SK-N-SH (cell line): ENCODE measurements at regions not wholly inside any gene's neighbourhood (a gene's known extent, or its start where the extent isn't known, plus 50 kb on each side); places are given as distances from the start of the nearest gene placed in this dataset.

Experiments
- CTCF ChIA-PET: fragments of 300-600, 350-600 bp; formaldehyde crosslinking; extraction: SDS; loops from one replicate; lab custom pipeline; 2021; lab: Yijun Ruan, JAX
- POLR2A ChIA-PET: fragments of 350-600 bp; sonication (Branson Sonifier 250); formaldehyde crosslinking; extraction: SDS; loops from one replicate; lab custom pipeline; 2020; ENCODE audit warnings: antibody characterized with exemption, inconsistent platforms; lab: Yijun Ruan, JAX
- DNase-seq: peaks from one replicate; pipeline ENCODE4 v3.0.0; 2012
- H2AFZ ChIP-seq: fragments of 200-600 bp; sonication (generic); 2 replicates; pipeline ENCODE4 v1.8.1; 2016; ENCODE audit warnings: antibody characterized with exemption, mild to moderate bottlenecking, low read depth
- H3F3A ChIP-seq: fragments of 200-600 bp; sonication (generic); replicated peaks from 2 replicates; pipeline ENCODE3; 2016; ENCODE audit warnings: antibody characterized with exemption, mild to moderate bottlenecking; ENCODE audit not compliant: insufficient read depth
- H3K27ac ChIP-seq, 2 experiments: fragments of 200-500 bp in 1 of 2; fragments of 200-600 bp in 1 of 2; sonication (Bioruptor generic) in 1 of 2; sonication (generic), shearing (Covaris generic) in 1 of 2; 2 replicates each; pipeline versions ENCODE4 v1.5.1 to v1.6.1; 2014 to 2016; ENCODE audit warnings: low read depth in 2 of 2, inconsistent platforms in 1 of 2, low read length in 1 of 2, mild to moderate bottlenecking in 1 of 2, mixed read lengths in 1 of 2
- H3K27me3 ChIP-seq: fragments of 200-600 bp; sonication (generic), shearing (Covaris generic); 2 replicates; pipeline ENCODE4 v1.6.1; 2016; ENCODE audit warnings: mixed run types; ENCODE audit not compliant: insufficient read depth
- H3K36me3 ChIP-seq, 2 experiments: fragments of 200-500 bp in 1 of 2; fragments of 200-600 bp in 1 of 2; sonication (Bioruptor generic) in 1 of 2; sonication (generic) in 1 of 2; replicated peaks in 1 of 2; 2 replicates each; pipeline versions ENCODE3 to v1.5.1; 2014 to 2016; ENCODE audit warnings: low read length in 1 of 2, mild to moderate bottlenecking in 1 of 2; ENCODE audit not compliant: insufficient read depth in 2 of 2, control insufficient read depth in 1 of 2
- H3K4me1 ChIP-seq, 2 experiments: fragments of 200-500 bp in 1 of 2; fragments of 200-600 bp in 1 of 2; sonication (Bioruptor generic) in 1 of 2; sonication (generic), shearing (Covaris generic) in 1 of 2; 2 replicates each; pipeline versions ENCODE4 v1.5.1 to v1.6.1; 2014 to 2016; ENCODE audit warnings: low read depth in 1 of 2, low read length in 1 of 2, mixed run types in 1 of 2; ENCODE audit not compliant: insufficient read depth in 2 of 2, control insufficient read depth in 1 of 2
- H3K4me2 ChIP-seq: fragments of 200-600 bp; sonication (generic), shearing (Covaris generic); 2 replicates; pipeline ENCODE4 v1.6.1; 2017; ENCODE audit warnings: mixed run types
- H3K4me3 ChIP-seq, 2 experiments: fragments of 200-500 bp in 1 of 2; fragments of 200-600 bp in 1 of 2; sonication (Bioruptor generic) in 1 of 2; sonication (generic), shearing (Covaris generic) in 1 of 2; 2 replicates each; pipeline versions ENCODE4 v1.5.1 to v1.8.1; 2014 to 2016; ENCODE audit warnings: low read depth in 2 of 2, inconsistent platforms in 1 of 2, low read length in 1 of 2, mild to moderate bottlenecking in 1 of 2, mixed read lengths in 1 of 2, moderate library complexity in 1 of 2
- H3K79me2 ChIP-seq: fragments of 200-600 bp; sonication (generic); 2 replicates; pipeline ENCODE4 v1.8.1; 2017; ENCODE audit warnings: mild to moderate bottlenecking; ENCODE audit not compliant: insufficient read depth
- H3K9ac ChIP-seq: fragments of 200-600 bp; sonication (generic); 2 replicates; pipeline ENCODE4 v1.6.1; 2017; ENCODE audit warnings: mixed run types
- H3K9me2 ChIP-seq: fragments of 200-600 bp; sonication (generic); 2 replicates; pipeline ENCODE4 v1.6.1; 2017; ENCODE audit warnings: mixed run types
- H3K9me3 ChIP-seq: fragments of 200-600 bp; sonication (generic); 2 replicates; pipeline ENCODE4 v1.6.1; 2017; ENCODE audit warnings: mixed run types, mild to moderate bottlenecking, moderate library complexity
- H4K20me1 ChIP-seq: fragments of 200-600 bp; sonication (generic); 2 replicates; pipeline ENCODE4 v1.6.1; 2017; ENCODE audit warnings: mild to moderate bottlenecking, mixed run types; ENCODE audit not compliant: insufficient read depth
- ELF1 ChIP-seq: IDR thresholded peaks from 2 replicates; pipeline ENCODE4 v1.4.0; 2012
- GABPA ChIP-seq: IDR thresholded peaks from 2 replicates; pipeline ENCODE4 v1.4.0; 2012; ENCODE audit warnings: low read depth, mild to moderate bottlenecking
- JUND ChIP-seq: IDR thresholded peaks from 2 replicates; pipeline ENCODE4 v1.4.0; 2012
- MXI1 ChIP-seq: IDR thresholded peaks from 2 replicates; pipeline ENCODE4 v1.6.1; 2012; ENCODE audit warnings: mild to moderate bottlenecking, low read depth, low read length, improper control_type of control experiment
- NFIC ChIP-seq: IDR thresholded peaks from 2 replicates; pipeline ENCODE4 v1.4.0; 2012; ENCODE audit warnings: borderline replicate concordance
- NRF1 ChIP-seq: IDR thresholded peaks from 2 replicates; pipeline ENCODE4 v1.6.1; 2012; ENCODE audit warnings: low read depth, mild to moderate bottlenecking, low read length
- POLR2AphosphoS5 ChIP-seq: IDR thresholded peaks from 2 replicates; pipeline ENCODE4 v1.6.1; 2012; ENCODE audit warnings: low read depth, low read length
- RAD21 ChIP-seq: IDR thresholded peaks from 2 replicates; pipeline ENCODE4 v1.6.1; 2012; ENCODE audit warnings: mild to moderate bottlenecking, low read length
- RFX5 ChIP-seq: IDR thresholded peaks from 2 replicates; pipeline ENCODE4 v1.6.1; 2012; ENCODE audit warnings: mild to moderate bottlenecking, improper control_type of control experiment, low read length
- SMC3 ChIP-seq: IDR thresholded peaks from 2 replicates; pipeline ENCODE4 v1.6.1; 2012; ENCODE audit warnings: low read depth, low read length, improper control_type of control experiment
- TAF1 ChIP-seq: IDR thresholded peaks from 2 replicates; pipeline ENCODE4 v1.6.1; 2012; ENCODE audit warnings: low read depth, mild to moderate bottlenecking, low read length, moderate library complexity, borderline replicate concordance
- TEAD4 ChIP-seq: IDR thresholded peaks from 2 replicates; pipeline ENCODE4 v1.4.0; 2012; ENCODE audit warnings: mild to moderate bottlenecking, borderline replicate concordance; ENCODE audit not compliant: insufficient read depth
- WGBS: methylation state at CpG from one replicate; pipeline ENCODE4 v1.1.6; 2017; ENCODE audit warnings: low lambda C conversion rate; 5-methylcytosine and 5-hydroxymethylcytosine counted together
- TF ChIP-seq, protein P1 (sequence below): fragments of 200-600 bp; sonication (generic); IDR thresholded peaks from 2 replicates; pipeline ENCODE4 v1.6.1; 2017; ENCODE audit warnings: antibody characterized with exemption, mild to moderate bottlenecking, moderate library complexity
- TF ChIP-seq, protein P2 (sequence below): IDR thresholded peaks from 2 replicates; pipeline ENCODE4 v1.6.1; 2012; ENCODE audit warnings: mild to moderate bottlenecking, low read depth, low read length, moderate library complexity
- TF ChIP-seq, protein P3 (sequence below): IDR thresholded peaks from 2 replicates; pipeline ENCODE4 v1.4.0; 2012; ENCODE audit warnings: low read depth, borderline replicate concordance

DNA sequence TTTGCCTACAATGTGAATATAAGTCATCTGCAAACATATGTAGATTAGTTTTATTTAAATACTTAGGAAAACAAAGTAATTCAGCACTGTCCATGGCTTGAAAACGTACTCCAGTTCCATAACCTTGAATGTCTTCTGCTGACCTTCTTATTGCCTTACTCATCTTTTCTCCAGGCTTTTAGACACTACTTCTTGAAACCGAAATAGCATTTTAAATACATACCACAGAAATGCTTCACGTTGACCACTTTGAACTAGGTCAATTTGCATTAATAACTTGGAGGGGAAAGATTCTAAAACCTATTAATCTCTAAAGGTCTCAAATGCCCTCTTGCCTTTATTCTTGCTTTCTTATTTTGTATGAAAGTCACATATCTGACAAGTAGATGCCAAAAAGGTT is 995.4 kb upstream of the ACO1 start:
- no peaks in the 10 kb centered on the region for H3K36me3 ChIP-seq
- no peaks in the 10 kb centered on the region for H3F3A ChIP-seq
- WGBS = 43% methylated on average over 3 of the region's 3 CpGs
- H3K4me2 ChIP-seq = no peak overlapping the region
- H3K79me2 ChIP-seq = no peaks in the 10 kb centered on the region
- no peaks in the 10 kb centered on the region for H3K27me3 ChIP-seq
- H3K9me2 ChIP-seq = no peaks in the 10 kb centered on the region
- no peak overlapping the region for H2AFZ ChIP-seq
- TF ChIP-seq JUND (no peak), RAD21 (no peak), POLR2AphosphoS5 (no peak), RFX5 (no peak), TAF1 (no peak), MXI1 (no peak), GABPA (no peak), ELF1 (no peak), NFIC (no peak), SMC3 (no peak), TEAD4 (no peak), NRF1 (no peak)
- TF ChIP-seq, protein P1, sequence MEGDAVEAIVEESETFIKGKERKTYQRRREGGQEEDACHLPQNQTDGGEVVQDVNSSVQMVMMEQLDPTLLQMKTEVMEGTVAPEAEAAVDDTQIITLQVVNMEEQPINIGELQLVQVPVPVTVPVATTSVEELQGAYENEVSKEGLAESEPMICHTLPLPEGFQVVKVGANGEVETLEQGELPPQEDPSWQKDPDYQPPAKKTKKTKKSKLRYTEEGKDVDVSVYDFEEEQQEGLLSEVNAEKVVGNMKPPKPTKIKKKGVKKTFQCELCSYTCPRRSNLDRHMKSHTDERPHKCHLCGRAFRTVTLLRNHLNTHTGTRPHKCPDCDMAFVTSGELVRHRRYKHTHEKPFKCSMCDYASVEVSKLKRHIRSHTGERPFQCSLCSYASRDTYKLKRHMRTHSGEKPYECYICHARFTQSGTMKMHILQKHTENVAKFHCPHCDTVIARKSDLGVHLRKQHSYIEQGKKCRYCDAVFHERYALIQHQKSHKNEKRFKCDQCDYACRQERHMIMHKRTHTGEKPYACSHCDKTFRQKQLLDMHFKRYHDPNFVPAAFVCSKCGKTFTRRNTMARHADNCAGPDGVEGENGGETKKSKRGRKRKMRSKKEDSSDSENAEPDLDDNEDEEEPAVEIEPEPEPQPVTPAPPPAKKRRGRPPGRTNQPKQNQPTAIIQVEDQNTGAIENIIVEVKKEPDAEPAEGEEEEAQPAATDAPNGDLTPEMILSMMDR = no peak
- TF ChIP-seq, protein P2, sequence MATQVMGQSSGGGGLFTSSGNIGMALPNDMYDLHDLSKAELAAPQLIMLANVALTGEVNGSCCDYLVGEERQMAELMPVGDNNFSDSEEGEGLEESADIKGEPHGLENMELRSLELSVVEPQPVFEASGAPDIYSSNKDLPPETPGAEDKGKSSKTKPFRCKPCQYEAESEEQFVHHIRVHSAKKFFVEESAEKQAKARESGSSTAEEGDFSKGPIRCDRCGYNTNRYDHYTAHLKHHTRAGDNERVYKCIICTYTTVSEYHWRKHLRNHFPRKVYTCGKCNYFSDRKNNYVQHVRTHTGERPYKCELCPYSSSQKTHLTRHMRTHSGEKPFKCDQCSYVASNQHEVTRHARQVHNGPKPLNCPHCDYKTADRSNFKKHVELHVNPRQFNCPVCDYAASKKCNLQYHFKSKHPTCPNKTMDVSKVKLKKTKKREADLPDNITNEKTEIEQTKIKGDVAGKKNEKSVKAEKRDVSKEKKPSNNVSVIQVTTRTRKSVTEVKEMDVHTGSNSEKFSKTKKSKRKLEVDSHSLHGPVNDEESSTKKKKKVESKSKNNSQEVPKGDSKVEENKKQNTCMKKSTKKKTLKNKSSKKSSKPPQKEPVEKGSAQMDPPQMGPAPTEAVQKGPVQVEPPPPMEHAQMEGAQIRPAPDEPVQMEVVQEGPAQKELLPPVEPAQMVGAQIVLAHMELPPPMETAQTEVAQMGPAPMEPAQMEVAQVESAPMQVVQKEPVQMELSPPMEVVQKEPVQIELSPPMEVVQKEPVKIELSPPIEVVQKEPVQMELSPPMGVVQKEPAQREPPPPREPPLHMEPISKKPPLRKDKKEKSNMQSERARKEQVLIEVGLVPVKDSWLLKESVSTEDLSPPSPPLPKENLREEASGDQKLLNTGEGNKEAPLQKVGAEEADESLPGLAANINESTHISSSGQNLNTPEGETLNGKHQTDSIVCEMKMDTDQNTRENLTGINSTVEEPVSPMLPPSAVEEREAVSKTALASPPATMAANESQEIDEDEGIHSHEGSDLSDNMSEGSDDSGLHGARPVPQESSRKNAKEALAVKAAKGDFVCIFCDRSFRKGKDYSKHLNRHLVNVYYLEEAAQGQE = no peak
- TF ChIP-seq, protein P3, sequence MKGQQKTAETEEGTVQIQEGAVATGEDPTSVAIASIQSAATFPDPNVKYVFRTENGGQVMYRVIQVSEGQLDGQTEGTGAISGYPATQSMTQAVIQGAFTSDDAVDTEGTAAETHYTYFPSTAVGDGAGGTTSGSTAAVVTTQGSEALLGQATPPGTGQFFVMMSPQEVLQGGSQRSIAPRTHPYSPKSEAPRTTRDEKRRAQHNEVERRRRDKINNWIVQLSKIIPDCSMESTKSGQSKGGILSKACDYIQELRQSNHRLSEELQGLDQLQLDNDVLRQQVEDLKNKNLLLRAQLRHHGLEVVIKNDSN = no peak
- H3K27ac ChIP-seq = no peak overlapping the region
- no peak for DNase-seq
- no peak overlapping the region for H3K4me3 ChIP-seq
- no peaks in the 10 kb centered on the region for H3K9me3 ChIP-seq
- CTCF ChIA-PET = no interaction called here
- POLR2A ChIA-PET = no interaction called here
- H3K9ac ChIP-seq = no peak overlapping the region
- H4K20me1 ChIP-seq = no peaks in the 10 kb centered on the region
- H3K4me1 ChIP-seq = no peaks in the 10 kb centered on the region; a peak in 2 of 4 replicates
